ENCODE measurements at regions not wholly inside any gene's neighbourhood (a gene's known extent, or its start where the extent isn't known, plus 50 kb on each side); places are given as distances from the start of the nearest gene placed in this dataset.

DNA sequence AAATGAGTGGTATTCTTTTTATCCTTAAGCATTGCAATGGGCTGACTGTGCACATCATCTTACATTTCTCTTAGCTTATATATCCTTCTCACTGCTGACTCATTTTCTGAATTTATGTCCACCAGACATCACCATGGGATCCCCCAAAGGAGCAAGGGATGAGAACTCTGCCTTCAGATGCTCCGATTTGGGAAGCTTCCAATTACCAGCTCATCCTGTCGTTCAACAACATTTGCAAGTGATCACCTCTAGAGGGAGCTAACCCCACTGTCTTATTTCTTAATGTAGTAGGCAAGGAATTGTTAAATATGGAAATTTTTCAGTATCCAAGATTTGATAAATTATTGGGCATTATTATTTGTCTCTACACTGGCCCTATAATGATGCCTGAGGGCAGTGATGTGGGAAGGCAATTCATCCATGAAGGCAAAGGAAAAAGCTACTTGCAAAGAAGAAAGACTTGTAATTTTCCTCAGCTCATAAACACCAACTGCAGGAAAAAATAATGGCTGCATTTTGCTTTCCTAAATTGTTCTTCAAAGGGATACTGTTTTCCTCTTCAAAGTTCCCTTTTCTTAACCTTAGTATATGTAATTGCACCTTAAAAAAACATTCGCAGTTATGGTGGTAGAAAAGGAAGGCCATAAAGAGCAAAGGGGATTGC, 102.4 kb upstream of the FSHB start:
- no peak overlapping the region for H3K4me3 ChIP-seq (replicated peaks in 1 of 3; ENCODE audit: insufficient read depth in 1 of 3, low read depth in 1 of 3, low read length in 3 of 3)
- H3K9ac ChIP-seq (replicated peaks; ENCODE audit: extremely low read depth, insufficient read depth, low read length): no peak overlapping the region
- H3K36me3 ChIP-seq (ENCODE audit: control insufficient read depth in 2 of 2, extremely low read depth in 1 of 2, insufficient read depth in 2 of 2, low read length in 2 of 2): no peaks in the 10 kb centered on the region
- H3K4me1 ChIP-seq (ENCODE audit: control insufficient read depth, extremely low read depth, insufficient read depth, low read length): no peaks in the 10 kb centered on the region
- no TSS peak for BruUV-seq (replicated peaks)
- H3K27me3 ChIP-seq (ENCODE audit: control insufficient read depth in 2 of 2, insufficient read depth in 2 of 2, low read length in 2 of 2): no peaks in the 10 kb centered on the region
- H3K27ac ChIP-seq (ENCODE audit: insufficient read depth, low read depth, low read length): no peak overlapping the region
- H2AFZ ChIP-seq (ENCODE audit: low read depth, low read length): no peak overlapping the region
- DNase-seq (ENCODE audit: low read depth, low spot score) (peak; percentile 31), FAIRE-seq (peak; percentile 54)
- TF ChIP-seq POLR2A (IDR thresholded peaks at IDR 0.05; ENCODE audit: low read depth, low read length): no peak
- TF ChIP-seq, protein P1, sequence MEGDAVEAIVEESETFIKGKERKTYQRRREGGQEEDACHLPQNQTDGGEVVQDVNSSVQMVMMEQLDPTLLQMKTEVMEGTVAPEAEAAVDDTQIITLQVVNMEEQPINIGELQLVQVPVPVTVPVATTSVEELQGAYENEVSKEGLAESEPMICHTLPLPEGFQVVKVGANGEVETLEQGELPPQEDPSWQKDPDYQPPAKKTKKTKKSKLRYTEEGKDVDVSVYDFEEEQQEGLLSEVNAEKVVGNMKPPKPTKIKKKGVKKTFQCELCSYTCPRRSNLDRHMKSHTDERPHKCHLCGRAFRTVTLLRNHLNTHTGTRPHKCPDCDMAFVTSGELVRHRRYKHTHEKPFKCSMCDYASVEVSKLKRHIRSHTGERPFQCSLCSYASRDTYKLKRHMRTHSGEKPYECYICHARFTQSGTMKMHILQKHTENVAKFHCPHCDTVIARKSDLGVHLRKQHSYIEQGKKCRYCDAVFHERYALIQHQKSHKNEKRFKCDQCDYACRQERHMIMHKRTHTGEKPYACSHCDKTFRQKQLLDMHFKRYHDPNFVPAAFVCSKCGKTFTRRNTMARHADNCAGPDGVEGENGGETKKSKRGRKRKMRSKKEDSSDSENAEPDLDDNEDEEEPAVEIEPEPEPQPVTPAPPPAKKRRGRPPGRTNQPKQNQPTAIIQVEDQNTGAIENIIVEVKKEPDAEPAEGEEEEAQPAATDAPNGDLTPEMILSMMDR (IDR thresholded peaks at IDR 0.05; ENCODE audit: extremely low read depth in 1 of 2, insufficient read depth in 1 of 2, low read depth in 1 of 2, low read length in 2 of 2): peak; percentile 52 to 56
- no peaks in the 10 kb centered on the region for H3K79me2 ChIP-seq (ENCODE audit: control insufficient read depth, insufficient read depth, low read length)
- dilution Hi-C loops (cut with MboI; ENCODE audit: extremely low pct_ligation_motif_present, low sequenced_read_pairs): no loop called here
- H3K9me3 ChIP-seq (replicated peaks; ENCODE audit: control insufficient read depth, insufficient read depth, low read length): no peaks in the 10 kb centered on the region
- POLR2A ChIA-PET: no interaction called here
- CTCF ChIA-PET: interaction anchor here (0.6 to 8.9 kb wide), 37 partner anchors 8 to 789 kb away, joined by 3 to 161 read pairs (median 5); partner anchors contain the start of gene ARL14EP
- no peaks in the 10 kb centered on the region for H3K9me1 ChIP-seq (replicated peaks; ENCODE audit: control insufficient read depth, extremely low read depth, insufficient read depth, low read length)
- no peak overlapping the region for H3K4me2 ChIP-seq (ENCODE audit: insufficient read depth, low read length)
- intact Hi-C loops (cut with micrococcal nuclease): no loop called here
- H4K20me1 ChIP-seq (replicated peaks; ENCODE audit: control insufficient read depth, extremely low read depth, insufficient read depth, low read length): no peaks in the 10 kb centered on the region

- Histone ChIP-seq H3K36me3 (ENCODE audit: control insufficient read depth in 2 of 2, extremely low read depth in 1 of 2, insufficient read depth in 2 of 2, low read length in 2 of 2) (no peaks in the 10 kb centered on the region), H4K20me1 (replicated peaks; ENCODE audit: control insufficient read depth, extremely low read depth, insufficient read depth, low read length) (no peaks in the 10 kb centered on the region), H3K4me3 (replicated peaks in 1 of 3; ENCODE audit: insufficient read depth in 1 of 3, low read depth in 1 of 3, low read length in 3 of 3) (no peak overlapping the region), H3K27me3 (ENCODE audit: control insufficient read depth in 2 of 2, insufficient read depth in 2 of 2, low read length in 2 of 2) (no peaks in the 10 kb centered on the region), H3K27ac (ENCODE audit: insufficient read depth, low read depth, low read length) (no peak overlapping the region), H3K4me1 (ENCODE audit: control insufficient read depth, extremely low read depth, insufficient read depth, low read length) (no peaks in the 10 kb centered on the region), H3K4me2 (ENCODE audit: insufficient read depth, low read length) (no peak overlapping the region), H2AFZ (ENCODE audit: low read depth, low read length) (no peak overlapping the region), H3K79me2 (ENCODE audit: control insufficient read depth, insufficient read depth, low read length) (no peaks in the 10 kb centered on the region), H3K9me3 (replicated peaks; ENCODE audit: control insufficient read depth, insufficient read depth, low read length) (no peaks in the 10 kb centered on the region), H3K9ac (replicated peaks; ENCODE audit: extremely low read depth, insufficient read depth, low read length) (no peak overlapping the region), H3K9me1 (replicated peaks; ENCODE audit: control insufficient read depth, extremely low read depth, insufficient read depth, low read length) (no peaks in the 10 kb centered on the region)
- no peak for DNase-seq (ENCODE audit: low read depth, low spot score)
- ChIA-PET POLR2A (no interaction called here), CTCF (interaction anchor here (1.5 to 8.9 kb wide), 3 partner anchors 12 to 182 kb away, joined by 3 to 161 read pairs (median 110); no protein-coding TSS in a partner anchor)
- intact Hi-C loops (cut with micrococcal nuclease) (no loop called here), dilution Hi-C loops (cut with MboI; ENCODE audit: extremely low pct_ligation_motif_present, low sequenced_read_pairs) (no loop called here)
- no TSS peak for BruUV-seq (replicated peaks)
- no peak for TF ChIP-seq GATA2 (IDR thresholded peaks at IDR 0.05; ENCODE audit: insufficient read depth, insufficient read length, low read depth, low read length)
- no peak for TF ChIP-seq JUN (IDR thresholded peaks at IDR 0.05; ENCODE audit: borderline replicate concordance, insufficient read depth, insufficient read length, low read depth)
- TF ChIP-seq POLR2A (IDR thresholded peaks at IDR 0.05; ENCODE audit: low read depth, low read length): no peak
- TF ChIP-seq FOS (IDR thresholded peaks at IDR 0.05; ENCODE audit: borderline replicate concordance, insufficient read depth, low read length): no peak
- no peak for FAIRE-seq
These were observed 99.3 kb upstream of the FSHB start for GRCh38 chr11:30131535-30131934.
